ENCODE measurements at regions not wholly inside any gene's neighbourhood (a gene's known extent, or its start where the extent isn't known, plus 50 kb on each side); places are given as distances from the start of the nearest gene placed in this dataset.

DNA sequence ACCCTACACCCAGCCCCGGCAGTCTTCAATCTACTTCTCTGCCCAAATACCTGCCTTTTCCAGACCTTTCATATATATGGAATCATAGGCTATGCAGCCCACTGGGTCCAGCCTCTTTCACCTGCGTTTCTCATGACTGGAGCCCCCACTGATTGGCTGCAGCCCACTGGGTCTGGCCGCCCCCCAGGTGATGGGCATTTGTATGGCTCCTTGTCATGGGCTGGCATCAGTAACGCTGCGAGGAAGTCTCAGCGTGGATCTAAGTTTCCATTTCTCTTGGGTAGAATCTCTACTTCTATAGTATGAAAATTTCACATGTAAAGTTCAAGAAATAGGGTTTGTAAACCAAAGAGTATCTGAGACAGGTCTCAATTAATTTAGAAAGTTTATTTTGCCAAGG, 281.9 kb downstream of the NDUFA10 start:
- no peaks in the 10 kb centered on the region for H3K4me1 ChIP-seq (ENCODE audit: control insufficient read depth, extremely low read depth, insufficient read depth, low read length)
- dilution Hi-C loops (cut with MboI; ENCODE audit: extremely low pct_ligation_motif_present, low sequenced_read_pairs), result no loop called here
- no peaks in the 10 kb centered on the region for H4K20me1 ChIP-seq (ENCODE audit: control insufficient read depth, extremely low read depth, insufficient read depth, low read length)
- FAIRE-seq (no peak), DNase-seq (ENCODE audit: low read depth, low spot score) (no peak)
- no peak overlapping the region for H2AFZ ChIP-seq (ENCODE audit: control insufficient read depth, low read length)
- no peak overlapping the region for H3K9ac ChIP-seq (ENCODE audit: control insufficient read depth, extremely low read depth, insufficient read depth, low read length)
- H3K27ac ChIP-seq (ENCODE audit: control insufficient read depth, insufficient read depth, low read length), result no peak overlapping the region
- H3K9me1 ChIP-seq (ENCODE audit: control insufficient read depth, extremely low read depth, insufficient read depth, low read length), result no peaks in the 10 kb centered on the region
- no peak overlapping the region for H3K4me2 ChIP-seq (ENCODE audit: control insufficient read depth, extremely low read depth, insufficient read depth, low read depth, low read length)
- TF ChIP-seq, protein P1, sequence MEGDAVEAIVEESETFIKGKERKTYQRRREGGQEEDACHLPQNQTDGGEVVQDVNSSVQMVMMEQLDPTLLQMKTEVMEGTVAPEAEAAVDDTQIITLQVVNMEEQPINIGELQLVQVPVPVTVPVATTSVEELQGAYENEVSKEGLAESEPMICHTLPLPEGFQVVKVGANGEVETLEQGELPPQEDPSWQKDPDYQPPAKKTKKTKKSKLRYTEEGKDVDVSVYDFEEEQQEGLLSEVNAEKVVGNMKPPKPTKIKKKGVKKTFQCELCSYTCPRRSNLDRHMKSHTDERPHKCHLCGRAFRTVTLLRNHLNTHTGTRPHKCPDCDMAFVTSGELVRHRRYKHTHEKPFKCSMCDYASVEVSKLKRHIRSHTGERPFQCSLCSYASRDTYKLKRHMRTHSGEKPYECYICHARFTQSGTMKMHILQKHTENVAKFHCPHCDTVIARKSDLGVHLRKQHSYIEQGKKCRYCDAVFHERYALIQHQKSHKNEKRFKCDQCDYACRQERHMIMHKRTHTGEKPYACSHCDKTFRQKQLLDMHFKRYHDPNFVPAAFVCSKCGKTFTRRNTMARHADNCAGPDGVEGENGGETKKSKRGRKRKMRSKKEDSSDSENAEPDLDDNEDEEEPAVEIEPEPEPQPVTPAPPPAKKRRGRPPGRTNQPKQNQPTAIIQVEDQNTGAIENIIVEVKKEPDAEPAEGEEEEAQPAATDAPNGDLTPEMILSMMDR (optimal IDR thresholded peaks at IDR 0.05 in 1 of 3, IDR thresholded peaks at IDR 0.05 in 1 of 3, conservative IDR thresholded peaks at IDR 0.05 in 1 of 3; ENCODE audit: extremely low read depth in 1 of 3, insufficient read depth in 2 of 3, low read length in 3 of 3), result no peak
- TF ChIP-seq EZH2 (IDR thresholded peaks at IDR 0.05; ENCODE audit: low read length), result no peak
- H3K9me3 ChIP-seq (ENCODE audit: control insufficient read depth, low read depth, low read length), result peaks cover 4% of the 10 kb centered on the region
- no peaks in the 10 kb centered on the region for H3K79me2 ChIP-seq (ENCODE audit: control insufficient read depth, insufficient read depth, low read length)
- no peak overlapping the region for H3K4me3 ChIP-seq (ENCODE audit: control insufficient read depth in 2 of 3, extremely low read depth in 1 of 3, insufficient read depth in 2 of 3, low read depth in 1 of 3, low read length in 3 of 3)
- H3K27me3 ChIP-seq (ENCODE audit: control insufficient read depth, extremely low read depth, insufficient read depth, low read length), result peaks cover 5% of the 10 kb centered on the region
- H3K36me3 ChIP-seq (ENCODE audit: control insufficient read depth in 2 of 2, extremely low read depth in 1 of 2, insufficient read depth in 2 of 2, low read length in 2 of 2), result no peaks in the 10 kb centered on the region

DNA sequence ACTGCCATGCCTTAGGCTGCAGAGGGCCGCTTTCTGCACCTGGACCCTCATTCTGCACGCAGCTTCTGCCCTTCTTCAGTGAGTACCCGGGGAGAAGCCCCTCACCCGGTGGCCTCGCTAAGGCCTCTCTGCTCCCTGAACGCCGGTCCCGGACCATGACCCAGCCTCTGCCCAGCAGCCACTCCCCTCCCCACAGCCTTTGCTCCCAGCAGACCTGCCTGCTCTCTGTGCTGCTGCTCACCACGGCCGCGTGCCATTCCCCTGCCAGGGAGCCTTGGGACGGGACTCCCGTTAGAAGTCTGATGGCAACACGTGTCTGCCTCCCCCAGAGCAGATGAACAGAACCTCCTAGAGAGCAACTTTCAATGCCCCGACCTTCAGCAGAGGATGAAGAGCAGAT, 282.8 kb downstream of the NDUFA10 start:
- H3K4me2 ChIP-seq (ENCODE audit: control insufficient read depth, extremely low read depth, insufficient read depth, low read depth, low read length), result no peak overlapping the region
- dilution Hi-C loops (cut with MboI; ENCODE audit: extremely low pct_ligation_motif_present, low sequenced_read_pairs), result no loop called here
- H3K4me1 ChIP-seq (ENCODE audit: control insufficient read depth, extremely low read depth, insufficient read depth, low read length), result no peaks in the 10 kb centered on the region
- H3K79me2 ChIP-seq (ENCODE audit: control insufficient read depth, insufficient read depth, low read length), result no peaks in the 10 kb centered on the region
- FAIRE-seq (no peak), DNase-seq (ENCODE audit: low read depth, low spot score) (no peak)
- H3K27ac ChIP-seq (ENCODE audit: control insufficient read depth, insufficient read depth, low read length), result no peak overlapping the region
- peaks cover 4% of the 10 kb centered on the region for H3K9me3 ChIP-seq (ENCODE audit: control insufficient read depth, low read depth, low read length)
- no peaks in the 10 kb centered on the region for H3K9me1 ChIP-seq (ENCODE audit: control insufficient read depth, extremely low read depth, insufficient read depth, low read length)
- peaks cover 5% of the 10 kb centered on the region for H3K27me3 ChIP-seq (ENCODE audit: control insufficient read depth, extremely low read depth, insufficient read depth, low read length)
- no peak overlapping the region for H2AFZ ChIP-seq (ENCODE audit: control insufficient read depth, low read length)
- H3K9ac ChIP-seq (ENCODE audit: control insufficient read depth, extremely low read depth, insufficient read depth, low read length), result no peak overlapping the region
- no peaks in the 10 kb centered on the region for H3K36me3 ChIP-seq (ENCODE audit: control insufficient read depth in 2 of 2, extremely low read depth in 1 of 2, insufficient read depth in 2 of 2, low read length in 2 of 2)
- TF ChIP-seq EZH2 (IDR thresholded peaks at IDR 0.05; ENCODE audit: low read length), result no peak
- no peaks in the 10 kb centered on the region for H4K20me1 ChIP-seq (ENCODE audit: control insufficient read depth, extremely low read depth, insufficient read depth, low read length)
- H3K4me3 ChIP-seq (ENCODE audit: control insufficient read depth in 2 of 3, extremely low read depth in 1 of 3, insufficient read depth in 2 of 3, low read depth in 1 of 3, low read length in 3 of 3), result no peak overlapping the region

DNA sequence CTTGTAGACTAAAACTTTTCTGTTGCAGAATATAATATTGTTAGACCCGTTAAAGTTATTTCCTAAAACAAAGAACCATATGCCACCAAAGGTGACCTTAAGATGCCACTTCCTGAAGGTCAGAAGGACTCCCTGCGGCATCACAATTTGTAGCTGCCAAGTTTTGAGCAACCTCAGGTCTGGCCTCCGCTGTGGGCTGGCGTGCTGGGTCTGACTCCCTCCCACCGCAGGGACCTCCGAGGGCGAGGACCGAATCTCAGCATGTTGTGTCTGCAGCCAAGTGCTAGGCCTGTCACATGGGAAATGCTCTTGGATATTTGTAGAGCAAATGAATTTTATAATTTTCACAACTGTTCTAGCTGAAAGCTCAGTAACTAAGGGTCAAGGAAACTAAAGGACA, 285.9 kb downstream of the NDUFA10 start:
- FAIRE-seq (no peak), DNase-seq (ENCODE audit: low read depth, low spot score) (no peak)
- TF ChIP-seq EZH2 (IDR thresholded peaks at IDR 0.05; ENCODE audit: low read length), result no peak
- TF ChIP-seq, protein P1 (optimal IDR thresholded peaks at IDR 0.05 in 1 of 3, IDR thresholded peaks at IDR 0.05 in 1 of 3, conservative IDR thresholded peaks at IDR 0.05 in 1 of 3; ENCODE audit: extremely low read depth in 1 of 3, insufficient read depth in 2 of 3, low read length in 3 of 3), result no peak
- Histone ChIP-seq H2AFZ (ENCODE audit: control insufficient read depth, low read length) (no peak overlapping the region), H3K27ac (ENCODE audit: control insufficient read depth, insufficient read depth, low read length) (no peak overlapping the region), H4K20me1 (ENCODE audit: control insufficient read depth, extremely low read depth, insufficient read depth, low read length) (no peaks in the 10 kb centered on the region), H3K9me3 (ENCODE audit: control insufficient read depth, low read depth, low read length) (peaks cover 4% of the 10 kb centered on the region), H3K4me2 (ENCODE audit: control insufficient read depth, extremely low read depth, insufficient read depth, low read depth, low read length) (no peak overlapping the region), H3K36me3 (ENCODE audit: control insufficient read depth in 2 of 2, extremely low read depth in 1 of 2, insufficient read depth in 2 of 2, low read length in 2 of 2) (no peaks in the 10 kb centered on the region), H3K9ac (ENCODE audit: control insufficient read depth, extremely low read depth, insufficient read depth, low read length) (no peak overlapping the region), H3K4me3 (ENCODE audit: control insufficient read depth in 2 of 3, extremely low read depth in 1 of 3, insufficient read depth in 2 of 3, low read depth in 1 of 3, low read length in 3 of 3) (no peak overlapping the region), H3K79me2 (ENCODE audit: control insufficient read depth, insufficient read depth, low read length) (no peaks in the 10 kb centered on the region), H3K4me1 (ENCODE audit: control insufficient read depth, extremely low read depth, insufficient read depth, low read length) (no peaks in the 10 kb centered on the region), H3K9me1 (ENCODE audit: control insufficient read depth, extremely low read depth, insufficient read depth, low read length) (no peaks in the 10 kb centered on the region), H3K27me3 (ENCODE audit: control insufficient read depth, extremely low read depth, insufficient read depth, low read length) (peaks cover 4% of the 10 kb centered on the region)
- dilution Hi-C loops (cut with MboI; ENCODE audit: extremely low pct_ligation_motif_present, low sequenced_read_pairs), result no loop called here

All from keratinocyte (primary cell).